ENCODE measurements at regions not wholly inside any gene's neighbourhood (a gene's known extent, or its start where the extent isn't known, plus 50 kb on each side); places are given as distances from the start of the nearest gene placed in this dataset.

DNA sequence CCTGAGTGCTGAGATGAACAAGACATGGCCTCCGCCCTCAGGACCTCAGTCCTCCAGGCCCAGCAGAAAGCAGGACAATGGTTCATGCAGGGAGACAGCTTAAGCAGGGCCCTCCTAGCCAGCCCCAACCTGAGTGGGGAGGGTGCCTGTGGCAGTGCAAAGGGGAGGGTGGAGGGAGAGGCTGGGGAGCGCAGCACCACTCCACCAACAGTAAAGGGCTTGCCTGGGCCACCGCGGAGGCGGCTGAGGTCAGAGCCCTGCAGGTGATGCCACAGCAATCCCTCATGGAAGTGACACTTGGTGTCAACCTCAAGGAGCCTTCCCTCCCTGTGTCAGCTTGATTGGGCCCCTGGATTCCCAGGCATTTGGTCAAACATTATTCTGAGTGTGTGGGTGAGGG is 89.0 kb upstream of the TCERG1L start:
- no peak for TF ChIP-seq EZH2 (IDR thresholded peaks at IDR 0.05; ENCODE audit: low read length, unreplicated experiment)
- TF ChIP-seq, protein P1, sequence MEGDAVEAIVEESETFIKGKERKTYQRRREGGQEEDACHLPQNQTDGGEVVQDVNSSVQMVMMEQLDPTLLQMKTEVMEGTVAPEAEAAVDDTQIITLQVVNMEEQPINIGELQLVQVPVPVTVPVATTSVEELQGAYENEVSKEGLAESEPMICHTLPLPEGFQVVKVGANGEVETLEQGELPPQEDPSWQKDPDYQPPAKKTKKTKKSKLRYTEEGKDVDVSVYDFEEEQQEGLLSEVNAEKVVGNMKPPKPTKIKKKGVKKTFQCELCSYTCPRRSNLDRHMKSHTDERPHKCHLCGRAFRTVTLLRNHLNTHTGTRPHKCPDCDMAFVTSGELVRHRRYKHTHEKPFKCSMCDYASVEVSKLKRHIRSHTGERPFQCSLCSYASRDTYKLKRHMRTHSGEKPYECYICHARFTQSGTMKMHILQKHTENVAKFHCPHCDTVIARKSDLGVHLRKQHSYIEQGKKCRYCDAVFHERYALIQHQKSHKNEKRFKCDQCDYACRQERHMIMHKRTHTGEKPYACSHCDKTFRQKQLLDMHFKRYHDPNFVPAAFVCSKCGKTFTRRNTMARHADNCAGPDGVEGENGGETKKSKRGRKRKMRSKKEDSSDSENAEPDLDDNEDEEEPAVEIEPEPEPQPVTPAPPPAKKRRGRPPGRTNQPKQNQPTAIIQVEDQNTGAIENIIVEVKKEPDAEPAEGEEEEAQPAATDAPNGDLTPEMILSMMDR (conservative IDR thresholded peaks at IDR 0.05; ENCODE audit: low read depth, low read length) = no peak
